Liver (tissue), 8 donors: ENCODE measurements at regions not wholly inside any gene's neighbourhood (a gene's known extent, or its start where the extent isn't known, plus 50 kb on each side); places are given as distances from the start of the nearest gene placed in this dataset.

Source experiments
- DNase-seq: peaks from one replicate; pipeline ENCODE4 v3.0.0-alpha.2; 2017; ENCODE audit warnings: low spot score
- H3K27ac ChIP-seq, 2 donors: one replicate each; pipeline ENCODE4 v1.7.0; 2013; ENCODE audit warnings: inconsistent platforms in 2 of 2, low read length in 2 of 2, control low read depth in 1 of 2, low read depth in 1 of 2, mild to moderate bottlenecking in 1 of 2
- H3K27me3 ChIP-seq, 4 donors: one replicate each; pipeline versions ENCODE4 v1.6.1 to v1.7.0; 2013; ENCODE audit warnings: low read length in 3 of 4, inconsistent platforms in 1 of 4, mild to moderate bottlenecking in 1 of 4, moderate library complexity in 1 of 4; ENCODE audit not compliant: control insufficient read depth in 4 of 4, insufficient read depth in 4 of 4
- H3K36me3 ChIP-seq, 4 donors: one replicate each; pipeline versions ENCODE4 v1.6.1 to v1.7.0; 2013; ENCODE audit warnings: low read length in 3 of 4, mild to moderate bottlenecking in 3 of 4, low read depth in 1 of 4, moderate library complexity in 1 of 4; ENCODE audit not compliant: control insufficient read depth in 4 of 4, insufficient read depth in 3 of 4
- H3K4me1 ChIP-seq, 4 donors: one replicate each; pipeline versions ENCODE4 v1.6.1 to v1.7.0; 2013; ENCODE audit warnings: low read length in 3 of 4, mild to moderate bottlenecking in 3 of 4, moderate library complexity in 1 of 4; ENCODE audit not compliant: control insufficient read depth in 4 of 4, insufficient read depth in 4 of 4
- H3K4me3 ChIP-seq, 3 donors: one replicate each; pipeline versions ENCODE4 v1.6.1 to v1.7.0; 2013; ENCODE audit warnings: low read length in 3 of 3, control low read depth in 1 of 3, low read depth in 1 of 3, mild to moderate bottlenecking in 1 of 3
- H3K9ac ChIP-seq, 2 donors: one replicate each; pipeline ENCODE4 v1.7.0; 2013; ENCODE audit warnings: low read length in 2 of 2, mild to moderate bottlenecking in 2 of 2, moderate library complexity in 2 of 2, control low read depth in 1 of 2, low read depth in 1 of 2
- H3K9me3 ChIP-seq, 4 donors: one replicate each; pipeline versions ENCODE4 v1.6.1 to v1.7.0; 2013; ENCODE audit warnings: low read length in 3 of 4; ENCODE audit not compliant: control insufficient read depth in 4 of 4
- EGR1 ChIP-seq, 2 donors: IDR thresholded peaks; 2 replicates each; pipeline ENCODE4 v1.6.1; 2016 to 2018; ENCODE audit warnings: antibody characterized with exemption in 2 of 2, low read depth in 2 of 2
- FOXA1 ChIP-seq: IDR thresholded peaks from 2 replicates; pipeline ENCODE4 v1.6.1; 2016; ENCODE audit warnings: antibody characterized with exemption
- FOXA2 ChIP-seq: IDR thresholded peaks from 2 replicates; pipeline ENCODE4 v1.6.1; 2016; ENCODE audit warnings: antibody characterized with exemption
- HNF4A ChIP-seq, 2 donors: conservative IDR thresholded peaks; 2 replicates each; pipeline ENCODE4 v1.6.1; 2016; ENCODE audit warnings: antibody characterized with exemption in 2 of 2, mild to moderate bottlenecking in 2 of 2
- NR2F2 ChIP-seq: IDR thresholded peaks from 2 replicates; pipeline ENCODE4 v1.6.1; 2016; ENCODE audit warnings: antibody characterized with exemption
- RAD21 ChIP-seq, 2 donors: IDR thresholded peaks; 2 replicates each; pipeline ENCODE4 v1.6.1; 2016; ENCODE audit warnings: antibody characterized with exemption in 2 of 2, mild to moderate bottlenecking in 2 of 2
- RXRA ChIP-seq, 2 donors: IDR thresholded peaks; 2 replicates each; pipeline ENCODE4 v1.6.1; 2017 to 2018; ENCODE audit warnings: antibody characterized with exemption in 2 of 2, mild to moderate bottlenecking in 1 of 2
- SP1 ChIP-seq: IDR thresholded peaks from 2 replicates; pipeline ENCODE4 v1.6.1; 2018; ENCODE audit warnings: antibody characterized with exemption, mild to moderate bottlenecking
- TAF1 ChIP-seq: conservative IDR thresholded peaks from 2 replicates; pipeline ENCODE4 v1.6.1; 2016; ENCODE audit warnings: antibody characterized with exemption, mild to moderate bottlenecking
- YY1 ChIP-seq: IDR thresholded peaks from 2 replicates; pipeline ENCODE4 v1.6.1; 2016; ENCODE audit warnings: antibody characterized with exemption, mild to moderate bottlenecking
- WGBS: extraction: QIAGEN DNeasy Blood & Tissue Kit; methylation state at CpG from one replicate; pipeline ENCODE4 v1.1.7; 2013; 5-methylcytosine and 5-hydroxymethylcytosine counted together
- TF ChIP-seq, protein P1 (sequence below): IDR thresholded peaks from 2 replicates; pipeline ENCODE4 v1.6.1; 2016; ENCODE audit warnings: antibody characterized with exemption
- TF ChIP-seq, protein P2 (sequence below): IDR thresholded peaks from 2 replicates; pipeline ENCODE4 v1.6.1; 2016; ENCODE audit warnings: antibody characterized with exemption
- TF ChIP-seq, protein P3 (sequence below): fragments of 150-350 bp; IDR thresholded peaks from 2 replicates; pipeline ENCODE4 v1.5.1; 2017; ENCODE audit warnings: improper control_type of control experiment, low read depth, low read length; ENCODE audit not compliant: missing input control
- donor health status: healthy.
- donor health status: healthy.
- donor health status: healthy.
- donor health status: healthy.
- donor health status: healthy.

DNA sequence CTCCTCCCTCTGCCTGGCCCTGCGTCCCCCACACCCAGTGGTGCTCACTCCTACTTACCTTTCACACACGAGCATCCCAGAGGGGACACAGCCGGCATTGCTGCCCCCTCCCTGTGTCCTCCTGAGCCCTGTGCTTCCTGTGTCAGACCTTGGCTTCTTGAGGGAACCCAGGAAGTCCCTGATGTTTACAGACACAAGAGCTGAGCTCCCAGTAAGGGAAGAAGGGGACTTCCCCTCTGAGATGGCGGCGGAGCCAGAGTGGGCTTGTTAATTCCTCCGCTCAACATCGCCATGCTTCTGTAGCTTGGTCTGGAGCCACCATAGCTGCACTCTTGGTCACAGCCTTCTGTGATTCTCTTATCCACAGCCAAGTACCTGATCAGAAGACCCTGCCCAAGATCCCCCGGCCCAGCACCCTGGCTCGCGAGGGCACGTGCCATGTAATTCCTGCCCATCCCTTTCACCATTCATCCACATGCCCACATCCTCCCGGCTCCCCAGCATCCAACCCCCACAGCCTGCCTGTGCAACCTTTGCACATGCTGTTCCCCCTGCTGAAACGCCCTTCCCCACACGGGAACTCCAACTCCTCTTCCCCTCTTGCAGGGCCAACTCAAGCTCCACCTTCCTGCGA is 127.4 kb upstream of the FOXF1 start (continued):
- TF ChIP-seq FOXA2 (no peak), SP1 (no peak)

DNA sequence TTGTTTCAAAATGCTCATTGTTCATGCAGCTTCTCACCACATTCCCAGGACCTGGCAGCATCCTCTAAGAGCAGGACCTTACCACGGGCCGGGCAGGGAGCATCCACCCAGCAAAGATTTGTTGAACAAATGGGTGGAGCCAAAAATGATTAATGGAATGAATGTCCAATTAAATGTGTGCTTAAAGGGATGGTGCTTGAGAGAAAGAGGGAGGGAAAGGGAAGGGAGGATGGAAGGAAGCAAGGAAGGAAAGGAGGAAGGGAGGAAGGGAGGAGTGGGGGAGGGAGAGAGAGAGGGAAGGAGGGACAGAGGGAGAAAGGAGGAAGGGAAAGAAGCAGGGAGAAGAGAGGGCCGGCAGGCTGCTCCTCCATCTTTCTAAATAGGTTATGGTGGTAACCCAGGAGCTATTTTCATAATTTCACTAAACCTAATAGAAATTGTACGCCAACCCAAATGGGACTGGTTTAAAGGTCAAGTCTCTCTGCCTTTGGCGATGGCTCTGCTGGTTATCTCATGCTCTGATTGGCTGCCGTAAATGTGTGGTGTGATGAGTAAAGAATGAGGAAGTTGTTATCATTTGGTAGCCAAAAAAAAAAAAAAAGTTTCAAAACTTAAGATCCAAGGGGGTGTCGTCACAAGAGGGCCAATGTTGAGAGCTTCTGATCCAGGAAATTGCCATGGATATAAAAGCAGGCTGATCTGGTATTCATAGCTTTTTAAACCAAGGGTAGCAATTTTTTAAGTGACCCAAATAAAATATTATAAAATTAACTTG is 126.7 kb upstream of the FOXF1 start:
- no peak overlapping the region for H3K4me3 ChIP-seq
- H3K36me3 ChIP-seq = no peaks in the 10 kb centered on the region
- no peaks in the 10 kb centered on the region for H3K4me1 ChIP-seq
- no peaks in the 10 kb centered on the region for H3K9me3 ChIP-seq
- no peak overlapping the region for H3K9ac ChIP-seq
- peaks cover 0 to 4% (median under 1%) of the 10 kb centered on the region in 4 donors for H3K27me3 ChIP-seq
- no peak for DNase-seq
- WGBS = 19% methylated on average over 7 of the region's 7 CpGs
- no peak for TF ChIP-seq SP1
- TF ChIP-seq, protein P1, sequence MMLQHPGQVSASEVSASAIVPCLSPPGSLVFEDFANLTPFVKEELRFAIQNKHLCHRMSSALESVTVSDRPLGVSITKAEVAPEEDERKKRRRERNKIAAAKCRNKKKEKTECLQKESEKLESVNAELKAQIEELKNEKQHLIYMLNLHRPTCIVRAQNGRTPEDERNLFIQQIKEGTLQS = no peak
- TF ChIP-seq EGR1 (IDR thresholded peaks at IDR 0.05; ENCODE audit: low read depth in 2 of 2) = no peak
- no peak for TF ChIP-seq TAF1
- peak; percentile 55 for TF ChIP-seq NR2F2
- peak overlapping the region; percentile 28 to 51 for H3K27ac ChIP-seq

DNA sequence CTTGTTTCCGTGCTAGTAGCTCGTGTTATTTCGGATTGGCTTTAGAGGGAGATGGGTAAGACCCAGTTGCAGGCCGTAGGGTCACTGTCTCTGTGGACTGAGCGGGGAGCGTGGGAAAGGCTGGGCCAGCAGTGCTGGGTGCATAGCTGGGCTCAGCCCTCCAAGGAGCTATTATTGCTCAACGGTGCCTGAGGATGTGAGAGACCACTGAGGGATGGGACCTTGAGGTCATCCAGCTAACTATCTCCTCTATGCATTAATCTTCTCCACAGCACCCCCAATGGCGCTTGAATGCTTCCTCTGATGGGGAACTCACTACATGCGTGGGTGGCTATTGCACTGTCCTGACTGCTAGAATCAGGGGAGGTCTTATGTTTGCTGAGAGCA is 126.1 kb upstream of the FOXF1 start:
- Histone ChIP-seq H3K9me3 (no peaks in the 10 kb centered on the region), H3K27me3 (peaks cover 0 to 4% (median under 1%) of the 10 kb centered on the region in 4 donors), H3K27ac (peak overlapping the region in 1 of 2 donors; percentile 37), H3K9ac (no peak overlapping the region), H3K4me3 (no peak overlapping the region), H3K4me1 (no peaks in the 10 kb centered on the region), H3K36me3 (no peaks in the 10 kb centered on the region)
- DNase-seq = no peak
- no peak for TF ChIP-seq RAD21 (IDR thresholded peaks at IDR 0.05)
- TF ChIP-seq HNF4A (conservative IDR thresholded peaks at IDR 0.05) = no peak
- TF ChIP-seq, protein P1 = no peak
- no peak for TF ChIP-seq FOXA1
- TF ChIP-seq, protein P2, sequence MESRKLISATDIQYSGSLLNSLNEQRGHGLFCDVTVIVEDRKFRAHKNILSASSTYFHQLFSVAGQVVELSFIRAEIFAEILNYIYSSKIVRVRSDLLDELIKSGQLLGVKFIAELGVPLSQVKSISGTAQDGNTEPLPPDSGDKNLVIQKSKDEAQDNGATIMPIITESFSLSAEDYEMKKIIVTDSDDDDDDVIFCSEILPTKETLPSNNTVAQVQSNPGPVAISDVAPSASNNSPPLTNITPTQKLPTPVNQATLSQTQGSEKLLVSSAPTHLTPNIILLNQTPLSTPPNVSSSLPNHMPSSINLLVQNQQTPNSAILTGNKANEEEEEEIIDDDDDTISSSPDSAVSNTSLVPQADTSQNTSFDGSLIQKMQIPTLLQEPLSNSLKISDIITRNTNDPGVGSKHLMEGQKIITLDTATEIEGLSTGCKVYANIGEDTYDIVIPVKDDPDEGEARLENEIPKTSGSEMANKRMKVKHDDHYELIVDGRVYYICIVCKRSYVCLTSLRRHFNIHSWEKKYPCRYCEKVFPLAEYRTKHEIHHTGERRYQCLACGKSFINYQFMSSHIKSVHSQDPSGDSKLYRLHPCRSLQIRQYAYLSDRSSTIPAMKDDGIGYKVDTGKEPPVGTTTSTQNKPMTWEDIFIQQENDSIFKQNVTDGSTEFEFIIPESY = no peak
- peak in 1 of 2 donors; percentile 33 for TF ChIP-seq RXRA (IDR thresholded peaks at IDR 0.05)
- TF ChIP-seq, protein P3, sequence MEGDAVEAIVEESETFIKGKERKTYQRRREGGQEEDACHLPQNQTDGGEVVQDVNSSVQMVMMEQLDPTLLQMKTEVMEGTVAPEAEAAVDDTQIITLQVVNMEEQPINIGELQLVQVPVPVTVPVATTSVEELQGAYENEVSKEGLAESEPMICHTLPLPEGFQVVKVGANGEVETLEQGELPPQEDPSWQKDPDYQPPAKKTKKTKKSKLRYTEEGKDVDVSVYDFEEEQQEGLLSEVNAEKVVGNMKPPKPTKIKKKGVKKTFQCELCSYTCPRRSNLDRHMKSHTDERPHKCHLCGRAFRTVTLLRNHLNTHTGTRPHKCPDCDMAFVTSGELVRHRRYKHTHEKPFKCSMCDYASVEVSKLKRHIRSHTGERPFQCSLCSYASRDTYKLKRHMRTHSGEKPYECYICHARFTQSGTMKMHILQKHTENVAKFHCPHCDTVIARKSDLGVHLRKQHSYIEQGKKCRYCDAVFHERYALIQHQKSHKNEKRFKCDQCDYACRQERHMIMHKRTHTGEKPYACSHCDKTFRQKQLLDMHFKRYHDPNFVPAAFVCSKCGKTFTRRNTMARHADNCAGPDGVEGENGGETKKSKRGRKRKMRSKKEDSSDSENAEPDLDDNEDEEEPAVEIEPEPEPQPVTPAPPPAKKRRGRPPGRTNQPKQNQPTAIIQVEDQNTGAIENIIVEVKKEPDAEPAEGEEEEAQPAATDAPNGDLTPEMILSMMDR = no peak
- no peak for TF ChIP-seq SP1
- TF ChIP-seq NR2F2 = peak; percentile 43
- TF ChIP-seq YY1 = no peak
- 67% methylated on average over 9 of the region's 9 CpGs for WGBS
